Central memory CD8-positive, alpha-beta T cell (primary cell): ENCODE measurements at regions not wholly inside any gene's neighbourhood (a gene's known extent, or its start where the extent isn't known, plus 50 kb on each side); places are given as distances from the start of the nearest gene placed in this dataset.
"Not testable (repeated sequence)": the region's sequence is repeated elsewhere in the genome, so short reads cannot be mapped to it uniquely, and the experiment has no call there.

Source experiments
- ATAC-seq: fragments of 150-1000 bp; cut with Tn5 transposase; replicated peaks from 2 replicates; pipeline ENCODE4 v1.10.0; 2022; ENCODE audit warnings: mild to moderate bottlenecking, moderate FRiP score, moderate number of reproducible peaks; ENCODE audit not compliant: poor library complexity, severe bottlenecking; ENCODE audit errors: extremely low read depth
- DNase-seq, 2 donors: peaks; one replicate each; pipeline ENCODE4 v3.0.0; 2021; ENCODE audit warnings: low spot score in 2 of 2
- H3K27ac Mint-ChIP-seq: one replicate; pipeline ENCODE4 v1.8.0; 2022; ENCODE audit warnings: low read depth, mild to moderate bottlenecking, moderate library complexity, mixed read lengths
- H3K27me3 Mint-ChIP-seq: one replicate; pipeline ENCODE4 v1.8.0; 2022; ENCODE audit warnings: mixed read lengths
- H3K36me3 Mint-ChIP-seq: one replicate; pipeline ENCODE4 v1.8.0; 2022; ENCODE audit warnings: mild to moderate bottlenecking, moderate library complexity, mixed read lengths; ENCODE audit not compliant: insufficient read depth
- H3K4me1 Mint-ChIP-seq: one replicate; pipeline ENCODE4 v1.8.0; 2022; ENCODE audit warnings: mixed read lengths
- H3K4me3 Mint-ChIP-seq: one replicate; pipeline ENCODE4 v1.8.0; 2022; ENCODE audit warnings: mild to moderate bottlenecking, moderate library complexity, mixed read lengths
- H3K9me3 Mint-ChIP-seq: one replicate; pipeline ENCODE4 v1.8.0; 2022; ENCODE audit warnings: mixed read lengths

GRCh38 chr4:62431513-62432231 lies 1231.5 kb downstream of the ADGRL3 start:
- DNase-seq, ATAC-seq, H3K27me3 Mint-ChIP-seq, H3K27ac Mint-ChIP-seq, H3K4me1 Mint-ChIP-seq, H3K4me3 Mint-ChIP-seq, H3K36me3 Mint-ChIP-seq: not testable (repeated sequence)
- peaks cover 31% of the 10 kb centered on the region for H3K9me3 Mint-ChIP-seq

GRCh38 chr4:62429297-62429696 lies 1229.2 kb downstream of the ADGRL3 start:
- peaks cover 12% of the 10 kb centered on the region for H3K9me3 Mint-ChIP-seq
- ATAC-seq = no peak

GRCh38 chr4:62415256-62415655 lies 1215.1 kb downstream of the ADGRL3 start:
- Mint-ChIP-seq H3K27me3 (no peaks in the 10 kb centered on the region), H3K4me3 (no peak overlapping the region), H3K27ac (no peak overlapping the region), H3K4me1 (no peaks in the 10 kb centered on the region), H3K9me3 (peaks cover 39% of the 10 kb centered on the region), H3K36me3 (no peaks in the 10 kb centered on the region)
- DNase-seq = no peak
- ATAC-seq = no peak

More at GRCh38 chr4:62429297-62429696, 1229.2 kb downstream of the ADGRL3 start:
- DNase-seq = no peak
- Mint-ChIP-seq H3K27ac (no peak overlapping the region), H3K27me3 (no peaks in the 10 kb centered on the region), H3K4me3 (no peak overlapping the region), H3K4me1 (no peaks in the 10 kb centered on the region), H3K36me3 (no peaks in the 10 kb centered on the region)

- H3K4me3 Mint-ChIP-seq = no peak overlapping the region
- no peaks in the 10 kb centered on the region for H3K36me3 Mint-ChIP-seq
- ATAC-seq = no peak
These were observed 1214.4 kb downstream of the ADGRL3 start for GRCh38 chr4:62414563-62414962.

GRCh38 chr4:62410371-62411003 lies 1210.4 kb downstream of the ADGRL3 start:
- H3K36me3 Mint-ChIP-seq = peaks cover 1% of the 10 kb centered on the region
- H3K9me3 Mint-ChIP-seq = peaks cover 21% of the 10 kb centered on the region
- H3K27ac Mint-ChIP-seq = no peak overlapping the region
- ATAC-seq (no peak), DNase-seq (no peak)
- no peaks in the 10 kb centered on the region for H3K4me1 Mint-ChIP-seq
- no peak overlapping the region for H3K4me3 Mint-ChIP-seq
- H3K27me3 Mint-ChIP-seq = no peaks in the 10 kb centered on the region

More at GRCh38 chr4:62414563-62414962, 1214.4 kb downstream of the ADGRL3 start:
- Mint-ChIP-seq H3K27ac (no peak overlapping the region), H3K4me1 (no peaks in the 10 kb centered on the region), H3K27me3 (no peaks in the 10 kb centered on the region), H3K9me3 (peaks cover 38% of the 10 kb centered on the region)
- DNase-seq = no peak

GRCh38 chr4:62408454-62408853 lies 1208.3 kb downstream of the ADGRL3 start:
- Mint-ChIP-seq H3K27ac (no peak overlapping the region), H3K36me3 (peaks cover 1% of the 10 kb centered on the region), H3K9me3 (peaks cover 29% of the 10 kb centered on the region), H3K4me1 (no peaks in the 10 kb centered on the region), H3K27me3 (no peaks in the 10 kb centered on the region), H3K4me3 (no peak overlapping the region)
- no peak for DNase-seq
- no peak for ATAC-seq

GRCh38 chr4:62407534-62407933 lies 1207.4 kb downstream of the ADGRL3 start:
- H3K27ac Mint-ChIP-seq = no peak overlapping the region
- H3K4me1 Mint-ChIP-seq = no peaks in the 10 kb centered on the region
- peaks cover 1% of the 10 kb centered on the region for H3K36me3 Mint-ChIP-seq
- H3K9me3 Mint-ChIP-seq = peaks cover 29% of the 10 kb centered on the region
- no peak for ATAC-seq
- no peak for DNase-seq
- no peak overlapping the region for H3K4me3 Mint-ChIP-seq
- H3K27me3 Mint-ChIP-seq = no peaks in the 10 kb centered on the region

- no peak for ATAC-seq
- DNase-seq = no peak
- Mint-ChIP-seq H3K4me1 (no peaks in the 10 kb centered on the region), H3K36me3 (peaks cover 1% of the 10 kb centered on the region), H3K9me3 (peaks cover 28% of the 10 kb centered on the region), H3K27me3 (no peaks in the 10 kb centered on the region), H3K27ac (no peak overlapping the region), H3K4me3 (no peak overlapping the region)
These were observed 1202.1 kb downstream of the ADGRL3 start for GRCh38 chr4:62402088-62402806.

- no peak for ATAC-seq
- no peak for DNase-seq
- H3K36me3 Mint-ChIP-seq = no peaks in the 10 kb centered on the region
- peaks cover 25% of the 10 kb centered on the region for H3K9me3 Mint-ChIP-seq
- H3K4me1 Mint-ChIP-seq = no peaks in the 10 kb centered on the region
- H3K27ac Mint-ChIP-seq = no peak overlapping the region
- no peak overlapping the region for H3K4me3 Mint-ChIP-seq
- no peaks in the 10 kb centered on the region for H3K27me3 Mint-ChIP-seq
These were observed 1199.1 kb downstream of the ADGRL3 start for GRCh38 chr4:62399242-62399641.

- DNase-seq (no peak), ATAC-seq (no peak)
- H3K4me1 Mint-ChIP-seq = no peaks in the 10 kb centered on the region
- no peaks in the 10 kb centered on the region for H3K36me3 Mint-ChIP-seq
- no peak overlapping the region for H3K27ac Mint-ChIP-seq
- H3K27me3 Mint-ChIP-seq = no peaks in the 10 kb centered on the region
- peaks cover 30% of the 10 kb centered on the region for H3K9me3 Mint-ChIP-seq
- no peak overlapping the region for H3K4me3 Mint-ChIP-seq
These were observed 1198.2 kb downstream of the ADGRL3 start for GRCh38 chr4:62398318-62398717.

- no peak overlapping the region for H3K4me3 Mint-ChIP-seq
- DNase-seq (no peak), ATAC-seq (no peak)
- no peaks in the 10 kb centered on the region for H3K36me3 Mint-ChIP-seq
- peaks cover 24% of the 10 kb centered on the region for H3K9me3 Mint-ChIP-seq
- H3K4me1 Mint-ChIP-seq = no peaks in the 10 kb centered on the region
- H3K27me3 Mint-ChIP-seq = no peaks in the 10 kb centered on the region
- no peak overlapping the region for H3K27ac Mint-ChIP-seq
These were observed 1194.6 kb downstream of the ADGRL3 start for GRCh38 chr4:62394766-62395165.

GRCh38 chr4:62387808-62388207 lies 1187.7 kb downstream of the ADGRL3 start:
- Mint-ChIP-seq H3K27ac (no peak overlapping the region), H3K4me1 (no peaks in the 10 kb centered on the region), H3K36me3 (no peaks in the 10 kb centered on the region), H3K27me3 (no peaks in the 10 kb centered on the region), H3K4me3 (no peak overlapping the region), H3K9me3 (peaks cover 27% of the 10 kb centered on the region)
- DNase-seq (no peak), ATAC-seq (no peak)

- no peak overlapping the region for H3K27ac Mint-ChIP-seq
- no peak for DNase-seq
- H3K4me3 Mint-ChIP-seq = no peak overlapping the region
- no peaks in the 10 kb centered on the region for H3K27me3 Mint-ChIP-seq
- no peaks in the 10 kb centered on the region for H3K36me3 Mint-ChIP-seq
- ATAC-seq = no peak
- H3K4me1 Mint-ChIP-seq = no peaks in the 10 kb centered on the region
- H3K9me3 Mint-ChIP-seq = peaks cover 26% of the 10 kb centered on the region
These were observed 1177.6 kb downstream of the ADGRL3 start for GRCh38 chr4:62377700-62378099.
